Suppressor macrophage treated with lipopolysaccharide for 4 hours (primary cell): ENCODE measurements at regions not wholly inside any gene's neighbourhood (a gene's known extent, or its start where the extent isn't known, plus 50 kb on each side); places are given as distances from the start of the nearest gene placed in this dataset.

Source experiments
- DNase-seq: peaks from one replicate; pipeline ENCODE4 v3.0.0-alpha.2; 2020

GRCh38 chr13:76029706-76030105 is 393.6 kb downstream of the LMO7 start:
- no peak for DNase-seq

- DNase-seq: no peak
These were observed 393.0 kb downstream of the LMO7 start for GRCh38 chr13:76029088-76029487.

GRCh38 chr13:76027131-76027530 is 391.0 kb downstream of the LMO7 start:
- DNase-seq: no peak

- DNase-seq: no peak
These were observed 389.3 kb downstream of the LMO7 start for GRCh38 chr13:76025392-76025791.

GRCh38 chr13:76024151-76024550 is 388.0 kb downstream of the LMO7 start:
- no peak for DNase-seq

- no peak for DNase-seq
These were observed 387.5 kb downstream of the LMO7 start for GRCh38 chr13:76023652-76024051.

GRCh38 chr13:76020421-76020955 is 384.4 kb downstream of the LMO7 start:
- no peak for DNase-seq

GRCh38 chr13:76019421-76020044 is 383.4 kb downstream of the LMO7 start:
- no peak for DNase-seq

GRCh38 chr13:76017861-76018556 is 381.9 kb downstream of the LMO7 start:
- DNase-seq: no peak

GRCh38 chr13:76016799-76017400 is 380.8 kb downstream of the LMO7 start:
- DNase-seq: peak; percentile 14

GRCh38 chr13:76014406-76015318 is 378.5 kb downstream of the LMO7 start:
- no peak for DNase-seq

GRCh38 chr13:76012091-76012721 is 376.1 kb downstream of the LMO7 start:
- DNase-seq: no peak

- DNase-seq: no peak
These were observed 373.2 kb downstream of the LMO7 start for GRCh38 chr13:76009267-76009890.

GRCh38 chr13:76004416-76004815 is 368.3 kb downstream of the LMO7 start:
- no peak for DNase-seq

GRCh38 chr13:76000131-76000530 is 364.0 kb downstream of the LMO7 start:
- DNase-seq: peak; percentile 34

GRCh38 chr13:75996582-75996981 is 360.5 kb downstream of the LMO7 start:
- no peak for DNase-seq

- no peak for DNase-seq
These were observed 359.8 kb downstream of the LMO7 start for GRCh38 chr13:75995966-75996365.

GRCh38 chr13:75993823-75994222 is 357.7 kb downstream of the LMO7 start:
- DNase-seq: no peak

GRCh38 chr13:75993241-75993640 is 357.1 kb downstream of the LMO7 start:
- no peak for DNase-seq

GRCh38 chr13:75986818-75987217 is 350.7 kb downstream of the LMO7 start:
- no peak for DNase-seq

- no peak for DNase-seq
These were observed 349.0 kb downstream of the LMO7 start for GRCh38 chr13:75985132-75985531.

- no peak for DNase-seq
These were observed 342.7 kb downstream of the LMO7 start for GRCh38 chr13:75978818-75979217.
